BJ (cell line): ENCODE measurements at regions not wholly inside any gene's neighbourhood (a gene's known extent, or its start where the extent isn't known, plus 50 kb on each side); places are given as distances from the start of the nearest gene placed in this dataset.

Experiments used
- CTCF ChIA-PET: fragments of 350-600 bp; formaldehyde crosslinking; extraction: SDS; loops from one replicate; lab custom pipeline; 2021; ENCODE audit warnings: antibody characterized with exemption, inconsistent platforms; lab: Yijun Ruan, JAX
- POLR2A ChIA-PET: fragments of 300-600 bp; sonication (Branson Sonifier 250); formaldehyde crosslinking; extraction: SDS; loops from one replicate; lab custom pipeline; 2021; ENCODE audit warnings: antibody characterized with exemption; lab: Charles Lee
- DNase-seq: peaks from one replicate; pipeline ENCODE4 v3.0.0-alpha.2; 2011; ENCODE audit warnings: low read depth
- H3K27me3 ChIP-seq: 2 replicates; pipeline ENCODE4 v1.6.0; 2011; ENCODE audit warnings: low read length; ENCODE audit not compliant: control insufficient read depth, insufficient read depth
- H3K36me3 ChIP-seq: 2 replicates; pipeline ENCODE4 v1.5.1; 2011; ENCODE audit warnings: low read length; ENCODE audit not compliant: control insufficient read depth, insufficient read depth
- H3K4me3 ChIP-seq: 2 replicates; pipeline ENCODE4 v1.5.1; 2011; ENCODE audit warnings: low read depth, mild to moderate bottlenecking, control low read depth, low read length
- TF ChIP-seq, protein P1 (sequence below): IDR thresholded peaks from 2 replicates; pipeline ENCODE4 v1.5.1; 2011; ENCODE audit warnings: low read depth, mild to moderate bottlenecking, control low read depth, inconsistent platforms, low read length, moderate library complexity; ENCODE audit not compliant: insufficient read depth

GRCh38 chr4:104166749-104167148, 327.9 kb downstream of the CXXC4 start:
- Histone ChIP-seq H3K4me3 (no peak overlapping the region), H3K27me3 (no peaks in the 10 kb centered on the region), H3K36me3 (no peaks in the 10 kb centered on the region)
- ChIA-PET POLR2A (no interaction called here), CTCF (no interaction called here)
- DNase-seq, result no peak
- TF ChIP-seq, protein P1, sequence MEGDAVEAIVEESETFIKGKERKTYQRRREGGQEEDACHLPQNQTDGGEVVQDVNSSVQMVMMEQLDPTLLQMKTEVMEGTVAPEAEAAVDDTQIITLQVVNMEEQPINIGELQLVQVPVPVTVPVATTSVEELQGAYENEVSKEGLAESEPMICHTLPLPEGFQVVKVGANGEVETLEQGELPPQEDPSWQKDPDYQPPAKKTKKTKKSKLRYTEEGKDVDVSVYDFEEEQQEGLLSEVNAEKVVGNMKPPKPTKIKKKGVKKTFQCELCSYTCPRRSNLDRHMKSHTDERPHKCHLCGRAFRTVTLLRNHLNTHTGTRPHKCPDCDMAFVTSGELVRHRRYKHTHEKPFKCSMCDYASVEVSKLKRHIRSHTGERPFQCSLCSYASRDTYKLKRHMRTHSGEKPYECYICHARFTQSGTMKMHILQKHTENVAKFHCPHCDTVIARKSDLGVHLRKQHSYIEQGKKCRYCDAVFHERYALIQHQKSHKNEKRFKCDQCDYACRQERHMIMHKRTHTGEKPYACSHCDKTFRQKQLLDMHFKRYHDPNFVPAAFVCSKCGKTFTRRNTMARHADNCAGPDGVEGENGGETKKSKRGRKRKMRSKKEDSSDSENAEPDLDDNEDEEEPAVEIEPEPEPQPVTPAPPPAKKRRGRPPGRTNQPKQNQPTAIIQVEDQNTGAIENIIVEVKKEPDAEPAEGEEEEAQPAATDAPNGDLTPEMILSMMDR, result no peak

DNA sequence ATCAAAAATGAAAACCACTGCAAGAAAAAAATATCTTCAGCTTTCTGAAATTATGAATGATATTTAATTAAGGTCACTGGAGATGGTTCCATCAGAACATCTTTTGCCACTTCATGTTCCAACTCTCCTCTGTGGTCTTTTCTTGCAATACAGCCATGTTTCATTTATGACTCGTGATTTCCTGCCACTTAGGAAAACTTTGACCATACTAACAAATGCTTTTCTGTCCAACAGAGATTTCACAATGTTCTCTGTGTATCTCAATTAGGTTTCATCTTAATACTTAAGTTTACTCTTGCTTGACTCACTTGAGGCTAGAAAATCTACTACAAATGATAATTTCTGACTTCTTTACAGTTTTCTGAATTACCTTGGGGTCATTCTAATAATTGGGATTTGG, 330.9 kb downstream of the CXXC4 start:
- H3K36me3 ChIP-seq, result no peaks in the 10 kb centered on the region
- CTCF ChIA-PET, result no interaction called here
- H3K4me3 ChIP-seq, result no peak overlapping the region
- DNase-seq, result no peak
- TF ChIP-seq, protein P1, result no peak
- no peaks in the 10 kb centered on the region for H3K27me3 ChIP-seq
- POLR2A ChIA-PET, result no interaction called here

DNA sequence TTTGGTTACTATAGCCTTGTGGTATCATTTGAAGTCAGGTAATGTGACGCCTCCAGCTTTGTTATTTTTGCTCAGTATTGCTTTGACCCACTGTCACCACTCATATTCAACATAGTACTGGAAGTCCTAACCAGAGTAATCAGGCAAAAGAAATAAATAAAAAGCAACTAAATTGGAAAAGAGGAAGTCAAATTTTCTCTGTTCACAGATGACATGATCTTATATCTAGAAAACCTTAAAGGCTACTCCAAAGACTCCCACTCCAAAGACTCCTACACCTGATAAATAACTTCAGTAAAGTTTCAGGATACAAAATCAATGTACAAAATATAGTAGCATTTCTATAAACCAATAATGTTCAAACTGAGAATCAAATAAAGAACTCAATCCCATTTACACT, 348.6 kb downstream of the CXXC4 start:
- ChIA-PET POLR2A (no interaction called here), CTCF (no interaction called here)
- DNase-seq, result no peak
- TF ChIP-seq, protein P1, result no peak
- Histone ChIP-seq H3K4me3 (no peak overlapping the region), H3K27me3 (no peaks in the 10 kb centered on the region), H3K36me3 (no peaks in the 10 kb centered on the region)

- Histone ChIP-seq H3K4me3 (no peak overlapping the region), H3K27me3 (no peaks in the 10 kb centered on the region), H3K36me3 (no peaks in the 10 kb centered on the region)
- DNase-seq, result no peak
- ChIA-PET CTCF (interaction anchor here (0.5 kb wide), 1 partner anchor 1321 kb away, joined by 3 read pairs; no protein-coding TSS in a partner anchor), POLR2A (no interaction called here)
- TF ChIP-seq, protein P1, result no peak
These were observed 356.6 kb downstream of the CXXC4 start for GRCh38 chr4:104138116-104138515.

DNA sequence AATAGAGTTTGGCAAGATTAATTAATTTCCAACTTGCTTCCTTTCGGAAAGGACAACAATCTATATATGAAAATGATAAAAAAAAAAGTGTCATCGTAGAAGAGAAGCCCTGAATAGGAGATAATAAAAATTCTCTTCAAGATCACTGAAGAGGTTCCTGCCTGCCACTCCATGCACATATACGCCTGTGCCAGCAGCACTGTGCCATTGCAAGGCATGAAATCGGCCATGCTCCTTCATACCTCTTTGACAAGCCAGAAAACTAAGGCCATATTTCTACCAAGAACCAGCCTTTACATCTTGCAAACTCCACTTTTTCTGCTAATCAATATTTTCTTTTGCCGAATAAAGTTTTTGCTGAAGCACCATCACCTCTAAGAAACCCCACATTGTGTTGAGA, 365.5 kb downstream of the CXXC4 start:
- Histone ChIP-seq H3K4me3 (no peak overlapping the region), H3K36me3 (no peaks in the 10 kb centered on the region), H3K27me3 (no peaks in the 10 kb centered on the region)
- CTCF ChIA-PET, result no interaction called here
- TF ChIP-seq, protein P1, result no peak
- POLR2A ChIA-PET, result no interaction called here
- no peak for DNase-seq
